ENCODE measurements at regions not wholly inside any gene's neighbourhood (a gene's known extent, or its start where the extent isn't known, plus 50 kb on each side); places are given as distances from the start of the nearest gene placed in this dataset.
A peak's percentile ranks its signal among the peaks of the same experiment; 100 is the strongest.

GRCh38 chr13:83024955-83025594, 857.2 kb downstream of the SLITRK1 start:
- Histone ChIP-seq H3K4me1 (no peaks in the 10 kb centered on the region), H3K9me3 (no peaks in the 10 kb centered on the region), H3K36me3 (no peaks in the 10 kb centered on the region), H3K4me3 (no peak overlapping the region), H3K27ac (no peak overlapping the region), H3K27me3 (no peaks in the 10 kb centered on the region)
- ATAC-seq, result no peak
- intact Hi-C loops (cut with DNase I), result no loop called here
- 80 to 96% methylated on average over 1 of the region's 1 CpG for WGBS, 2 donors
- FAIRE-seq, result no peak
- peak in 1 of 6 donors; percentile 26 for DNase-seq
- no peak for TF ChIP-seq CTCF (IDR thresholded peaks at IDR 0.05)

GRCh38 chr13:83024232-83024631, 858.0 kb downstream of the SLITRK1 start:
- ATAC-seq (no peak), DNase-seq (no peak), FAIRE-seq (no peak)
- H3K27ac ChIP-seq, result no peak overlapping the region
- no peaks in the 10 kb centered on the region for H3K36me3 ChIP-seq
- TF ChIP-seq CTCF (IDR thresholded peaks at IDR 0.05), result no peak
- no peaks in the 10 kb centered on the region for H3K9me3 ChIP-seq
- intact Hi-C loops (cut with DNase I), result no loop called here
- H3K4me3 ChIP-seq, result no peak overlapping the region
- no peaks in the 10 kb centered on the region for H3K27me3 ChIP-seq
- H3K4me1 ChIP-seq, result no peaks in the 10 kb centered on the region
- WGBS, 2 donors, result 72 to 78% methylated on average over 1 of the region's 1 CpG

GRCh38 chr13:83019986-83020385, 862.3 kb downstream of the SLITRK1 start:
- WGBS, 2 donors, result 61 to 62% methylated on average over 4 of the region's 4 CpGs
- Histone ChIP-seq H3K36me3 (no peaks in the 10 kb centered on the region), H3K9me3 (no peaks in the 10 kb centered on the region), H3K27ac (no peak overlapping the region), H3K4me3 (no peak overlapping the region), H3K27me3 (no peaks in the 10 kb centered on the region), H3K4me1 (no peaks in the 10 kb centered on the region)
- ATAC-seq (no peak), DNase-seq (no peak), FAIRE-seq (no peak)
- intact Hi-C loops (cut with DNase I), result no loop called here
- no peak for TF ChIP-seq CTCF (IDR thresholded peaks at IDR 0.05)

GRCh38 chr13:83009987-83010386, 872.3 kb downstream of the SLITRK1 start:
- H3K4me1 ChIP-seq, result no peaks in the 10 kb centered on the region
- FAIRE-seq (peak; percentile 47), DNase-seq (no peak), ATAC-seq (no peak)
- H3K27me3 ChIP-seq, result no peaks in the 10 kb centered on the region
- H3K27ac ChIP-seq, result no peak overlapping the region
- intact Hi-C loops (cut with DNase I), result no loop called here
- no peak overlapping the region for H3K4me3 ChIP-seq
- 30 to 40% methylated on average over 2 of the region's 2 CpGs for WGBS, 2 donors
- no peak for TF ChIP-seq CTCF (IDR thresholded peaks at IDR 0.05)
- H3K36me3 ChIP-seq, result no peaks in the 10 kb centered on the region
- no peaks in the 10 kb centered on the region for H3K9me3 ChIP-seq

- no peaks in the 10 kb centered on the region for H3K27me3 ChIP-seq
- intact Hi-C loops (cut with DNase I), result no loop called here
- H3K36me3 ChIP-seq, result no peaks in the 10 kb centered on the region
- H3K27ac ChIP-seq, result no peak overlapping the region
- TF ChIP-seq CTCF (IDR thresholded peaks at IDR 0.05), result no peak
- no peak overlapping the region for H3K4me3 ChIP-seq
- no peaks in the 10 kb centered on the region for H3K4me1 ChIP-seq
- H3K9me3 ChIP-seq, result no peaks in the 10 kb centered on the region
- FAIRE-seq (no peak), DNase-seq (no peak), ATAC-seq (no peak)
- 33 to 44% methylated on average over 3 of the region's 3 CpGs for WGBS, 2 donors
These were observed 873.9 kb downstream of the SLITRK1 start for GRCh38 chr13:83008212-83008929.

Data from pancreas (tissue), 10 donors.